ENCODE measurements at regions not wholly inside any gene's neighbourhood (a gene's known extent, or its start where the extent isn't known, plus 50 kb on each side); places are given as distances from the start of the nearest gene placed in this dataset.

- no peak for DNase-seq
Measured at GRCh38 chr11:70575396-70576060, 177.2 kb downstream of the CTTN start.

- DNase-seq, result no peak
Measured at GRCh38 chr11:70577258-70577603, 178.9 kb downstream of the CTTN start.

GRCh38 chr11:70577948-70578347 lies 179.6 kb downstream of the CTTN start:
- no peak for DNase-seq

- no peak for DNase-seq
Measured at GRCh38 chr11:70578371-70578770, 180.0 kb downstream of the CTTN start.

GRCh38 chr11:70578831-70579230 lies 180.5 kb downstream of the CTTN start:
- no peak for DNase-seq

- no peak for DNase-seq
Measured at GRCh38 chr11:70579316-70579955, 181.1 kb downstream of the CTTN start.

- no peak for DNase-seq
Measured at GRCh38 chr11:70580036-70580805, 181.9 kb downstream of the CTTN start.

GRCh38 chr11:70581991-70582885 lies 183.9 kb downstream of the CTTN start:
- DNase-seq, result no peak

GRCh38 chr11:70582886-70583641 lies 184.7 kb downstream of the CTTN start:
- DNase-seq, result no peak

GRCh38 chr11:70583781-70584218 lies 185.5 kb downstream of the CTTN start:
- no peak for DNase-seq

- no peak for DNase-seq
Measured at GRCh38 chr11:70584498-70585235, 186.3 kb downstream of the CTTN start.

- no peak for DNase-seq
Measured at GRCh38 chr11:70585236-70585545, 186.9 kb downstream of the CTTN start.

GRCh38 chr11:70586261-70587074 lies 188.1 kb downstream of the CTTN start:
- no peak for DNase-seq

- DNase-seq, result no peak
Measured at GRCh38 chr11:70587075-70587389, 188.7 kb downstream of the CTTN start.

GRCh38 chr11:70590356-70590991 lies 192.1 kb downstream of the CTTN start:
- DNase-seq, result no peak

GRCh38 chr11:70592641-70593165 lies 194.4 kb downstream of the CTTN start:
- DNase-seq, result no peak

- no peak for DNase-seq
Measured at GRCh38 chr11:70593446-70593983, 195.2 kb downstream of the CTTN start.

GRCh38 chr11:70594031-70594430 lies 195.7 kb downstream of the CTTN start:
- DNase-seq, result no peak

GRCh38 chr11:70594606-70595005 lies 196.3 kb downstream of the CTTN start:
- no peak for DNase-seq

- no peak for DNase-seq
Measured at GRCh38 chr11:70595016-70595415, 196.7 kb downstream of the CTTN start.

All from activated CD4-positive, alpha-beta T cell treated with anti-CD3 and anti-CD28 coated beads for 48 hours (primary cell).